ENCODE measurements at regions not wholly inside any gene's neighbourhood (a gene's known extent, or its start where the extent isn't known, plus 50 kb on each side); places are given as distances from the start of the nearest gene placed in this dataset.
"Not testable (repeated sequence)": the region's sequence is repeated elsewhere in the genome, so short reads cannot be mapped to it uniquely, and the experiment has no call there.

GRCh38 chr16:52113533-52114183 lies 433.3 kb downstream of the TOX3 start (continued):
- TF ChIP-seq PTBP1 (IDR thresholded peaks at IDR 0.05; ENCODE audit: low read depth, low read length, poor library complexity, severe bottlenecking), result no peak
- TF ChIP-seq SMC3 (IDR thresholded peaks at IDR 0.05; ENCODE audit: low read length), result no peak
- TF ChIP-seq SP140L (CRISPR knock-in tag; IDR thresholded peaks at IDR 0.05; ENCODE audit: borderline replicate concordance), result no peak

GRCh38 chr16:52104993-52105392 lies 441.9 kb downstream of the TOX3 start:
- POLR2A ChIA-PET; CTCF ChIA-PET (ENCODE audit: low intra/inter-chr PET ratio, low total read pairs); DNase-seq (ENCODE audit: low spot score); H3K9me3 ChIP-seq (ENCODE audit: low read length); H3K27ac ChIP-seq (ENCODE audit: extremely low read length, insufficient read depth, low read length); H3K4me3 ChIP-seq (replicated peaks in 1 of 3; ENCODE audit: insufficient read depth in 1 of 3, low read depth in 2 of 3, low read length in 3 of 3); ATAC-seq; H3K9ac ChIP-seq (ENCODE audit: insufficient read depth, low read depth, low read length); H3K79me2 ChIP-seq (ENCODE audit: insufficient read depth, low read length); H3K36me3 ChIP-seq (replicated peaks in 1 of 2; ENCODE audit: control insufficient read depth in 1 of 2, insufficient read depth in 2 of 2, low read length in 2 of 2); BruUV-seq (replicated peaks); intact Hi-C loops (cut with micrococcal nuclease; ENCODE audit: unreplicated experiment); in situ Hi-C loops (cut with HindIII; ENCODE audit: extremely low pct_ligation_motif_present, low pct_unique_long_range_greater_than_20kb); H3K27me3 ChIP-seq (ENCODE audit: control insufficient read depth in 1 of 2, insufficient read depth in 2 of 2, low read length in 2 of 2); H3K4me2 ChIP-seq (ENCODE audit: low read depth, low read length); FAIRE-seq; H2AFZ ChIP-seq (ENCODE audit: low read length); H3K4me1 ChIP-seq (ENCODE audit: insufficient read depth, low read length); H4K20me1 ChIP-seq (ENCODE audit: insufficient read depth, low read length): not testable (repeated sequence)
- 5% methylated on average over 4 of the region's 4 CpGs for WGBS (ENCODE audit: low lambda C conversion rate)

GRCh38 chr16:52103791-52104190 lies 443.2 kb downstream of the TOX3 start:
- in situ Hi-C loops (cut with HindIII; ENCODE audit: extremely low pct_ligation_motif_present, low pct_unique_long_range_greater_than_20kb), result no loop called here
- H3K4me3 ChIP-seq (replicated peaks in 1 of 3; ENCODE audit: insufficient read depth in 1 of 3, low read depth in 2 of 3, low read length in 3 of 3), result no peak overlapping the region
- no peak overlapping the region for H3K4me2 ChIP-seq (ENCODE audit: low read depth, low read length)
- H4K20me1 ChIP-seq (ENCODE audit: insufficient read depth, low read length), result no peaks in the 10 kb centered on the region
- WGBS (ENCODE audit: low lambda C conversion rate), result 5% methylated on average over 1 of the region's 1 CpG
- no peaks in the 10 kb centered on the region for H3K4me1 ChIP-seq (ENCODE audit: insufficient read depth, low read length)
- H3K9me3 ChIP-seq (ENCODE audit: low read length), result no peaks in the 10 kb centered on the region
- no peak overlapping the region for H3K9ac ChIP-seq (ENCODE audit: insufficient read depth, low read depth, low read length)
- intact Hi-C loops (cut with micrococcal nuclease; ENCODE audit: unreplicated experiment), result no loop called here
- DNase-seq (ENCODE audit: low spot score) (no peak), FAIRE-seq (no peak), ATAC-seq (no peak)
- ChIA-PET POLR2A (no interaction called here), CTCF (ENCODE audit: low intra/inter-chr PET ratio, low total read pairs) (no interaction called here)
- no peaks in the 10 kb centered on the region for H3K79me2 ChIP-seq (ENCODE audit: insufficient read depth, low read length)
- TF ChIP-seq U2AF2 (IDR thresholded peaks at IDR 0.05; ENCODE audit: low read depth, low read length) (no peak), ZNF639 (CRISPR knock-in tag; conservative IDR thresholded peaks at IDR 0.05) (no peak)
- no peak overlapping the region for H3K27ac ChIP-seq (ENCODE audit: extremely low read length, insufficient read depth, low read length)
- no peak overlapping the region for H2AFZ ChIP-seq (ENCODE audit: low read length)
- H3K27me3 ChIP-seq (ENCODE audit: control insufficient read depth in 1 of 2, insufficient read depth in 2 of 2, low read length in 2 of 2), result no peaks in the 10 kb centered on the region
- no TSS peak for BruUV-seq (replicated peaks)
- H3K36me3 ChIP-seq (replicated peaks in 1 of 2; ENCODE audit: control insufficient read depth in 1 of 2, insufficient read depth in 2 of 2, low read length in 2 of 2), result no peaks in the 10 kb centered on the region
